RWPE2 (cell line): ENCODE measurements at regions not wholly inside any gene's neighbourhood (a gene's known extent, or its start where the extent isn't known, plus 50 kb on each side); places are given as distances from the start of the nearest gene placed in this dataset.

Source experiments
- ATAC-seq: fragments of 200-7000 bp; cut with Tn5 transposase; 3 replicates; pipeline ENCODE4 v1.9.1; 2021; ENCODE audit warnings: low read depth
- DNase-seq: peaks from one replicate; pipeline ENCODE4 v3.0.0-alpha.2; 2020; ENCODE audit warnings: low spot score
- H3K27ac ChIP-seq: fragments of 450-650 bp; 2 replicates; pipeline ENCODE4 v1.5.1; 2017; ENCODE audit warnings: mild to moderate bottlenecking; ENCODE audit not compliant: poor library complexity, severe bottlenecking
- H3K27me3 ChIP-seq: fragments of 250-450 bp; sonication (Bioruptor Pico); 2 replicates; pipeline ENCODE4 v1.5.1; 2021; ENCODE audit warnings: mild to moderate bottlenecking, moderate library complexity; ENCODE audit not compliant: insufficient read depth, poor library complexity, severe bottlenecking
- H3K36me3 ChIP-seq: fragments of 250-450 bp; sonication (Bioruptor Pico); 2 replicates; pipeline ENCODE4 v1.5.1; 2020; ENCODE audit warnings: low read depth, mild to moderate bottlenecking, moderate library complexity
- H3K4me1 ChIP-seq: fragments of 250-450 bp; sonication (Bioruptor Pico); 2 replicates; pipeline ENCODE4 v1.5.1; 2021; ENCODE audit warnings: mild to moderate bottlenecking, moderate library complexity; ENCODE audit not compliant: insufficient read depth, poor library complexity, severe bottlenecking
- H3K4me3 ChIP-seq: fragments of 250-450 bp; sonication (Bioruptor Pico); 2 replicates; pipeline ENCODE4 v1.5.1; 2021; ENCODE audit warnings: mild to moderate bottlenecking, moderate library complexity; ENCODE audit not compliant: severe bottlenecking
- H3K9me3 ChIP-seq: fragments of 250-450 bp; sonication (Bioruptor Pico); 2 replicates; pipeline ENCODE4 v1.5.1; 2021; ENCODE audit warnings: mild to moderate bottlenecking, moderate library complexity; ENCODE audit not compliant: severe bottlenecking
- CTCF ChIP-seq: fragments of 450-650 bp; IDR thresholded peaks from one replicate; pipeline ENCODE4 v1.5.1; 2017; ENCODE audit warnings: mild to moderate bottlenecking, moderate library complexity; ENCODE audit not compliant: poor library complexity, severe bottlenecking

DNA sequence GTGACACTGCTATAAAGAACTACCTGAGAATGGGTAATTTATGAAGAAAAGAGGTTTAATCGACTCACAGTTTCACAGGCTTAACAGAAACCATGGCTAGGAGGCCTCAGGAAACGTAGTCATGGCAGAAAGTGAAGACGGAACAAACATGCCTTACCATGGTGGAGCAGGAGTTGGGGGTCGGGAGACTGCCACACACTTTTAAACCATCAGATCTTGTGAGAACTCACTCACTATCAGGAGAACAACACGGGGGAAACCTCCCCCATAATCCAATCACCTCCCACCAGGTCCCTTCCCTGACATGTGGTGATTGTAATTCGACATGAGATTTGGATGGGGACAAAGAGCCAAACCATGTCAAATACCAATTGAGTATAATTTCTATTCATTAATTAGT lies 2392.6 kb upstream of the C9orf72 start:
- Histone ChIP-seq H3K36me3 (no peaks in the 10 kb centered on the region), H3K9me3 (no peaks in the 10 kb centered on the region), H3K27ac (no peak overlapping the region), H3K27me3 (no peaks in the 10 kb centered on the region), H3K4me3 (no peak overlapping the region), H3K4me1 (no peaks in the 10 kb centered on the region)
- TF ChIP-seq CTCF: no peak
- no peak for DNase-seq
- no peak for ATAC-seq

- peak; percentile 87 for ATAC-seq
These were observed 2393.0 kb upstream of the C9orf72 start for GRCh38 chr9:29966247-29966646.

GRCh38 chr9:29968831-29969230 lies 2395.6 kb upstream of the C9orf72 start:
- no peaks in the 10 kb centered on the region for H3K36me3 ChIP-seq
- ATAC-seq: no peak
- H3K27ac ChIP-seq: no peak overlapping the region
- H3K4me3 ChIP-seq: no peak overlapping the region
- no peak for TF ChIP-seq CTCF
- no peak for DNase-seq
- H3K9me3 ChIP-seq: no peaks in the 10 kb centered on the region
- H3K4me1 ChIP-seq: no peaks in the 10 kb centered on the region
- no peaks in the 10 kb centered on the region for H3K27me3 ChIP-seq

More at GRCh38 chr9:29966247-29966646, 2393.0 kb upstream of the C9orf72 start:
- Histone ChIP-seq H3K9me3 (no peaks in the 10 kb centered on the region), H3K4me3 (no peak overlapping the region), H3K4me1 (no peaks in the 10 kb centered on the region), H3K36me3 (no peaks in the 10 kb centered on the region), H3K27ac (peak overlapping the region; percentile 11), H3K27me3 (no peaks in the 10 kb centered on the region)
- no peak for TF ChIP-seq CTCF
- no peak for DNase-seq

DNA sequence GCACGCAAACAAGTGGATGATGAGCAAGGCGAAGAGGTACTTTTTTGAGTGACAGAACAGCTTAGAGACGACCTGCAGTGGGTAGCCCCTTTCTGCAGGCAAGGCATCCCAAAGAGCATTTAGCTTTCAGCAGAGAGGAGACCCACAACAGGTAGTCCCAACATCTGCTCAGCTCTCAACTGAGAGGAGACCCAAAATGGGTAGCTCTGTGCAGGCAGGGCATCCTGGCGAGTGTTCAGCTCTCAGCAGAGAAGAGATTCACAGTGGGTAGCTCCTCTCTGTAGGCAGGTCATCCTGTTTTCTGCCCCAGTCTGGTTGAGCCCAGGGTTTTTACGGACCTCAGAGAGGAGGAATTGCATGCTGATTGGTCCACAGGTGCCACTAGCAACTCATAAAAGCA lies 2396.1 kb upstream of the C9orf72 start:
- ATAC-seq (no peak), DNase-seq (no peak)
- H3K27ac ChIP-seq: no peak overlapping the region
- no peaks in the 10 kb centered on the region for H3K36me3 ChIP-seq
- no peaks in the 10 kb centered on the region for H3K27me3 ChIP-seq
- no peak for TF ChIP-seq CTCF
- H3K4me1 ChIP-seq: no peaks in the 10 kb centered on the region
- no peaks in the 10 kb centered on the region for H3K9me3 ChIP-seq
- no peak overlapping the region for H3K4me3 ChIP-seq

DNA sequence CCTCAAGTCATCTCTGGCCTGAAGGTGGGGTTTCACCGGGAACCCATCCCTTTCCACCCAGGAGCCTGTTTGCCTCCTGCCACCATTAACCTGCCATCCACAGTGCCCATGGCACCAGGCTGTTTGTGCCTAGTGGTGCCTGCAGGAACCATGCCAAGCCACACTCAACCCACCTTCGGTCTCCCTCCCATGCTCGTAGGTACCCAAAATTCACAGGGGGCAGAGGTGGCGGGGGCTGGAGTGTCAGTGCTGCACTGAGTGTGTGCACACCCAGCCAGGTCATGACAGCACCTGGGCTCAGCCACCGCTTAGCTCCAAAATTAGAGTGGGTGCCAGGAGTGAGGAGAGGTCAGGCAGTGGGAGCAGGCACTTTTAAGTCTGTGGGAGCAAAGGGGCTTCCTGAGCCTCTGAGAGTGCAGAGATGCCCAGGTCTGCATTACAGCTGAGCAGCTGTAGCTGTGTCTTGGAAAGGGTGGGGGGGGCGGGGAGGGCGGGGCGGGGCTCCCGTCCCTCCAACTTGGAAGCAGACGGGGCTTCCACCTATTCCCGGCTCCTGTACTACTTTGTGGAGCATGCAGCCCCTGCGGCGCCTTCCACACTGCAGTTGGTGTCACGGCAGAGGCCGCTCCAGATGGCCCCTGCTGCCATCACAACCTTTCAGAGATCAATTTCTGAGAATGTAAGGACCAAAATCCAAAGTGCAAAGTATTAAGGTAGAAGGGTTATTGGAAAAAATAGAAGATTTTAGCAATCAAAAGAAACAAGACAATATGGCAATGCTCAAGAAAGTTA lies 2396.8 kb upstream of the C9orf72 start:
- no peak for TF ChIP-seq CTCF
- DNase-seq (no peak), ATAC-seq (no peak)
- H3K4me3 ChIP-seq: no peak overlapping the region
- H3K36me3 ChIP-seq: no peaks in the 10 kb centered on the region
- H3K9me3 ChIP-seq: no peaks in the 10 kb centered on the region
- H3K27ac ChIP-seq: no peak overlapping the region
- H3K4me1 ChIP-seq: no peaks in the 10 kb centered on the region
- no peaks in the 10 kb centered on the region for H3K27me3 ChIP-seq
